ENCODE measurements at regions not wholly inside any gene's neighbourhood (a gene's known extent, or its start where the extent isn't known, plus 50 kb on each side); places are given as distances from the start of the nearest gene placed in this dataset.

DNA sequence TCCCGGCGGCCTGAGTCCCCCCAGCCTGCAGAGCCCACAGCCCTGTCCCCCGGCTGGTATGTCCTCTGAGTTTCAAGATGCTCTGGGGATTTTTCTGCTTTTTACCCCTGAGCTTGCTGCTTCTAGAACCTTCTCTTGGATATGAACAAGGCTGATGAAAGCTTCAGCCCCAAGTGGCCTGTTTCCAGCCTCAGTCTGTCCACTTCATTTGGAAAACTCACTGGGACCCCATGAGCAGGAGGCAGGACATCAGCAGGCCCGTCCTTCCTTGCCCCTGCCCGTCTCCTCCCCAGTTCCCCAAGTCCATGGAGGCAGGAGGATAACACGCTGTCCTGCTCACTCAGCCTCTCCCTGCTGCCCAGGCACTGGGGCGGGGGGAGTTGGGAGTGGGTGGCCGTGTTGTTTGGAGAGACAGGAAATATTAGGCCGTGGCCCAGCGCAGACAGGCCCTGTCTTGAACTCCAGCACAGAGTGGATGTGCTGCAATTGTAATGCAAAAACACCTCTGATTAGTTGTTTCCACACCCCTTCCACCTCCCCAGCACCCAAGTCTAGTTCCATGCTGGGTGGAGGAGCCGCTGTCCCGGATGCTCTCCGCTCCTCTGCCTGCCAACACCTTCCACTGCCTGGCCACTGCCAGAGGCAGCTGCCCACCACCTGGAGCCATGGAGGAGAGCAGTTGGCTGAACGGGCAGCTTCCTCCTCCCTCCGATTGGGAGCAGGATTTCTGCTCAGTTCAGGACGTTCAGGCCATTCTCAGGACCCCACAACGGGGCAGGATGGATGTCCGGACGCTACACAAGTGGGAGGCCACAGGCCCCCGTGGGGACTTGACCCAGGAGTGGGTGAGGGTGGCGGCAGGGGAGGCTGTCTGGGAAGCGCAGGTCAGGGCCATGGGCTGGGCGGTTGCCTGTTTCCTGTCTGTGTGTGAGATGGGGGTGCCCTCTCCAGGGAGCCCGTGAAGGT lies 216.9 kb upstream of the GSE1 start:
- Histone ChIP-seq H3K4me3 (no peak overlapping the region), H3K9me3 (no peaks in the 10 kb centered on the region), H3K27ac (peak overlapping the region; percentile 8 to 83 (median 46)), H3K4me1 (peaks cover 0 to 42% (median 31%) of the 10 kb centered on the region in 4 donors), H3K36me3 (no peaks in the 10 kb centered on the region), H3K27me3 (no peaks in the 10 kb centered on the region)
- no peak for TF ChIP-seq EP300 (IDR thresholded peaks at IDR 0.05)
- TF ChIP-seq, protein P1, sequence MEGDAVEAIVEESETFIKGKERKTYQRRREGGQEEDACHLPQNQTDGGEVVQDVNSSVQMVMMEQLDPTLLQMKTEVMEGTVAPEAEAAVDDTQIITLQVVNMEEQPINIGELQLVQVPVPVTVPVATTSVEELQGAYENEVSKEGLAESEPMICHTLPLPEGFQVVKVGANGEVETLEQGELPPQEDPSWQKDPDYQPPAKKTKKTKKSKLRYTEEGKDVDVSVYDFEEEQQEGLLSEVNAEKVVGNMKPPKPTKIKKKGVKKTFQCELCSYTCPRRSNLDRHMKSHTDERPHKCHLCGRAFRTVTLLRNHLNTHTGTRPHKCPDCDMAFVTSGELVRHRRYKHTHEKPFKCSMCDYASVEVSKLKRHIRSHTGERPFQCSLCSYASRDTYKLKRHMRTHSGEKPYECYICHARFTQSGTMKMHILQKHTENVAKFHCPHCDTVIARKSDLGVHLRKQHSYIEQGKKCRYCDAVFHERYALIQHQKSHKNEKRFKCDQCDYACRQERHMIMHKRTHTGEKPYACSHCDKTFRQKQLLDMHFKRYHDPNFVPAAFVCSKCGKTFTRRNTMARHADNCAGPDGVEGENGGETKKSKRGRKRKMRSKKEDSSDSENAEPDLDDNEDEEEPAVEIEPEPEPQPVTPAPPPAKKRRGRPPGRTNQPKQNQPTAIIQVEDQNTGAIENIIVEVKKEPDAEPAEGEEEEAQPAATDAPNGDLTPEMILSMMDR (IDR thresholded peaks at IDR 0.05), result no peak
- no peak for TF ChIP-seq POLR2A (IDR thresholded peaks at IDR 0.05)
- WGBS, 2 donors, result 36 to 41% methylated on average over 20 to 23 of the region's 24 CpGs
- DNase-seq (ENCODE audit: low spot score in 2 of 2), result peak in 1 of 2 donors; percentile 17

DNA sequence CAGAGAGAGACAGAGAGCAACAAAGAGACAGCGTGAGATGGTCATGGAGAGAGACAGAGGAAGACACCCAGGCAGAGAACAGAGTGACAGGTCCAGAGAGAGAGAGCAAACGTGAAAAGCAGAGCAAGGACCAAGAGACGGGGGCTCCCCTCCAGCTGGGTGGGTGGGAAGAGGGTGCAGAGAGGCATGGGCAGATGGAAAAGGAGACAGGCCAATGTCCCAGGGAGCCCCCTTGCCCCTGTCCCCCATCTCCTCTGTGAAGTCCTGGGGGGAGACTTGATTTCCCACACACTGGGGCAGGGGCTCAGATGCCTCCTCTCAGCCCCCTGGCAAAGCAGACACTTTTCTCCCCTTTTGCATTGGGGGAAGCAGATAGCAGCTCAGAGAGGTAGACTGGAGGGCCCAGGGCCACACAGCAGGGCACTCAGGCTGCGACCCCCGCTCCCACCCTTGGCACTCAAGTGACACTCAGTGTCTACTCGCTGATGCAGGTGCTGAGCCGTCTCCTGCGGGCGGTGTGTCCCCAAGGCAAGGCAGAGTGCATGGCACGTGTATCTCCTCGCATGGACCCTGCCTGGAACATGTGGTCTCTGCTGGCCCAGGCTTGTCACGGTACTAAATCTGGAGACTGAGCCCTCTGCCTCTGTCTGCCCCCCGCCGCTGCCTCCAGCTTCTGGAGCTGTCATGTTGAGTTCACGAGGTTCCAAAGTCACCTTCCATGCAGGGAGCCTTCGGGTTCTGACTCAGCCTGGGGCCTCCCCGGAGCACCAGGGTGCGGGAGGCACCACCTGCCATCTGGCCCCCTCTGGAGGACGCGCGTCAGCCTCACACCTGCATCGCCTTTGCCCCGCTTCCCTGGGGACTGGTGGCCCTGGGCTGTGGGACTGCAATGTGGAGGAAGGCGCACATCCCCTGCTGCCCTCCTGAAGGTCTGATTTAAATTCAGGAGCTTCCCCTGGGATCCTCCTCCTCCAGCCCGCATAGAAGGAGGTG lies 215.9 kb upstream of the GSE1 start:
- H3K36me3 ChIP-seq, result no peaks in the 10 kb centered on the region
- 86 to 91% methylated on average over 22 to 25 of the region's 25 CpGs for WGBS, 2 donors
- TF ChIP-seq POLR2A (IDR thresholded peaks at IDR 0.05), result no peak
- no peaks in the 10 kb centered on the region for H3K27me3 ChIP-seq
- H3K4me3 ChIP-seq, result no peak overlapping the region
- H3K27ac ChIP-seq, result peak overlapping the region in 3 of 4 donors; percentile 9 to 83 (median 83)
- H3K9me3 ChIP-seq, result no peaks in the 10 kb centered on the region
- peak in 1 of 2 donors; percentile 6 for DNase-seq (ENCODE audit: low spot score in 2 of 2)
- peaks cover 0 to 42% (median 29%) of the 10 kb centered on the region in 4 donors for H3K4me1 ChIP-seq

DNA sequence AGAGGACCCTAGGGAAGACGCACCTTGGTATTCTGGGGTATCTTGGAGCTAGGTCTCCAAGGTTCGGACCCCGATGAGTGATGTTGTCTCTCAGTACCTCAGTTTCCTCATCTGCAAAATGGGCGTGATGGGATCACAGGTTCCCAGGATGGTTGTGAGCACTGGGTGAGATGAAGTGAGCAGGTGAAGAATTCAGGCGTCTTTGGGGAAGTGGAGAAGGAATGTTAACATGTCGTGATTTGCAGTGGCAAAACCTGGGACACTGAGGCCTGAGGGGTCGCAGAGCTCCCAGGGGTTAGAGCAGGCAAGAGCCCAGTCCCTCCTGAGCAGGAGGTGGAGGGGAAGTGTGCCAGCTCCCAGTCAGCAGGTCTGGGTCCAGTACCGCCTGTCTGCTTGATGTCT lies 215.1 kb upstream of the GSE1 start:
- H3K27me3 ChIP-seq, result no peaks in the 10 kb centered on the region
- 94 to 97% methylated on average over 7 to 8 of the region's 8 CpGs for WGBS, 2 donors
- no peak overlapping the region for H3K4me3 ChIP-seq
- peak in 1 of 2 donors; percentile 5 for DNase-seq (ENCODE audit: low spot score in 2 of 2)
- no peaks in the 10 kb centered on the region for H3K36me3 ChIP-seq
- no peaks in the 10 kb centered on the region for H3K9me3 ChIP-seq
- TF ChIP-seq POLR2A (IDR thresholded peaks at IDR 0.05), result no peak
- TF ChIP-seq, protein P1 (IDR thresholded peaks at IDR 0.05), result no peak
- TF ChIP-seq EP300 (IDR thresholded peaks at IDR 0.05), result no peak
- no peak overlapping the region for H3K27ac ChIP-seq
- H3K4me1 ChIP-seq, result peaks cover 0 to 45% (median 32%) of the 10 kb centered on the region in 4 donors

DNA sequence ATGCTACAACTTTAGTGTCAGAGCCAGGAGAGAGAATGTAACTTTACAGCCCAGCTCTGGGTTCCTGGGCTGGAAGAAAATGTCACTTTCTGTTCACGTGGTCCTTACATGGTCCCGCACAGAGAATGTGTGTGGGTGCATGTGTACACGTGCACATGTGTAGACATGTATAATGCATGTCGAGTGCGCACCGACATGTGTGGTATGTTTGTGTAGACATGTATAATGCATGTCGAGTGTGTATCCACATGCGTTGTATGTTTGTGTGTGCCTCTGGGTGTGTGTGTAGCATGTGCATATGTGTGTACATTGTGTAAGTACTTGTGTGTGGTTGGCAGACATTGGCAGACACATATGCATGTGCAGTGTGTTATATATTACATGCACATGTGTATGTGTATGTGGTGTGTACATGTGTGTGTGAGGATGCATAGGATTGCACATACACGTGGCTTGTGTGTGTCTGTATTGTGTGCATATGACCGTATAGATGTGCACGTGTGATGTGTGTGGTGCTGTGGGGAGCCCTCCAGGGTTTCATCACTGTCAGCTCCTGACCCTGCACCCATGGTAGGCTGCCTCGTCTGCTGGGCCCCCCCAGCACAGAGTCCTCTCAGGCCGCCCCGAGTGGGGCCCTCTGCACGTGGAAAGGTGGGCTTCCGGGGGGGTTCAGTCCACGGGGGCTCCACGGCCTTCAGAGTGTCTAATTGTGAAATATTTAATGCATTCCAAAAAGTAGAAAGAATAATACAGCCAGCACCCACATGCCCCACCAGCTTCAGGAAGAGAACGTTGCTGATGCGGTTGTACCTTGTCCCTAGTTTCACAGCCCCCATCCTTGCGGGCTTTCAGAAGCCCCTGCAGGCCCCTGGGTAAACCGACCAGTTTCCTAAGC lies 214.2 kb upstream of the GSE1 start:
- Histone ChIP-seq H3K4me3 (no peak overlapping the region), H3K27me3 (no peaks in the 10 kb centered on the region), H3K36me3 (no peaks in the 10 kb centered on the region), H3K4me1 (peaks cover 0 to 37% (median 27%) of the 10 kb centered on the region in 4 donors), H3K27ac (no peak overlapping the region), H3K9me3 (no peaks in the 10 kb centered on the region)
- DNase-seq (ENCODE audit: low spot score in 2 of 2), result no peak
- TF ChIP-seq, protein P1 (IDR thresholded peaks at IDR 0.05), result no peak
- no peak for TF ChIP-seq EP300 (IDR thresholded peaks at IDR 0.05)
- TF ChIP-seq POLR2A (IDR thresholded peaks at IDR 0.05), result no peak
- 86% methylated on average over 21 of the region's 22 CpGs for WGBS, 2 donors
